Peyer's patch (tissue), 4 donors: ENCODE measurements at regions not wholly inside any gene's neighbourhood (a gene's known extent, or its start where the extent isn't known, plus 50 kb on each side); places are given as distances from the start of the nearest gene placed in this dataset.

Experiments used
- CTCF ChIP-seq, 6 experiments: fragments of 450-650 bp in 4 of 6; fragments of 200-600 bp in 2 of 6; sonication (generic) in 1 of 6; IDR thresholded peaks; one replicate each; pipeline ENCODE4 v1.5.1; 2017 to 2019; ENCODE audit warnings: antibody characterized with exemption in 6 of 6, mild to moderate bottlenecking in 3 of 6, moderate library complexity in 1 of 6
- POLR2A ChIP-seq, 2 donors: fragments of 450-650 bp; IDR thresholded peaks; one replicate each; pipeline ENCODE4 v1.5.1; 2017; ENCODE audit warnings: antibody characterized with exemption in 2 of 2, mild to moderate bottlenecking in 2 of 2, moderate library complexity in 2 of 2

- TF ChIP-seq CTCF (IDR thresholded peaks at IDR 0.05) (no peak), POLR2A (IDR thresholded peaks at IDR 0.05) (no peak)
Observed at GRCh38 chr2:185268651-185269050, 470.0 kb upstream of the FSIP2 start.
